ENCODE measurements at regions not wholly inside any gene's neighbourhood (a gene's known extent, or its start where the extent isn't known, plus 50 kb on each side); places are given as distances from the start of the nearest gene placed in this dataset.
A peak's percentile ranks its signal among the peaks of the same experiment; 100 is the strongest.

DNA sequence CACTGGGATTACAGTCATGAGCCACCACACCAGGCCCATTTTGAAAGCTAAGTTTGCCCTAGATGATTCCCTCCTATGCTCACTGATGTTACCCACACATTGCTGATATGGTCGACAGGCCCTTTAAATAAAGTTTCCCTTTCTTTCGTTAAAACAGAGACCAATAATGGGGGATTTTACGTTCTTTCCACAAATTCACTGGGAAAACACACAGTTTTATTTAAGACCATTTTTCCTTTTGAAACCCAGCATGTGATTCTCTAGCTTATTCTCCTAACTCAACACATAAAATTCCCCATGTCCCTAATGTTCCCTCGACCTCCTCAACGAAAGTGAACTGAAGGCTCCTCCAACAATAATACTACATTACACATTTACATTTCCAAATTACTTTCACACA is 223.2 kb downstream of the ANAPC1 start:
- Histone ChIP-seq H4K20me1 (ENCODE audit: insufficient read depth, low read length) (no peaks in the 10 kb centered on the region), H3K4me3 (ENCODE audit: low read length) (no peak overlapping the region), H3K79me2 (ENCODE audit: low read length) (no peaks in the 10 kb centered on the region), H3K36me3 (replicated peaks; ENCODE audit: low read depth, low read length) (no peaks in the 10 kb centered on the region), H3K4me1 (ENCODE audit: low read length) (peaks cover 81% of the 10 kb centered on the region), H3K9me3 (ENCODE audit: insufficient read depth, low read length) (no peaks in the 10 kb centered on the region), H3K27me3 (ENCODE audit: low read depth, low read length) (peaks cover 21% of the 10 kb centered on the region), H3K27ac (ENCODE audit: low read length) (no peak overlapping the region), H2AFZ (ENCODE audit: low read depth, low read length) (no peak overlapping the region), H3K4me2 (ENCODE audit: low read length) (no peak overlapping the region), H3K9ac (ENCODE audit: low read length) (no peak overlapping the region)
- TF ChIP-seq EZH2phosphoT487 (IDR thresholded peaks at IDR 0.05; ENCODE audit: low read depth), result no peak
- TF ChIP-seq, protein P1, sequence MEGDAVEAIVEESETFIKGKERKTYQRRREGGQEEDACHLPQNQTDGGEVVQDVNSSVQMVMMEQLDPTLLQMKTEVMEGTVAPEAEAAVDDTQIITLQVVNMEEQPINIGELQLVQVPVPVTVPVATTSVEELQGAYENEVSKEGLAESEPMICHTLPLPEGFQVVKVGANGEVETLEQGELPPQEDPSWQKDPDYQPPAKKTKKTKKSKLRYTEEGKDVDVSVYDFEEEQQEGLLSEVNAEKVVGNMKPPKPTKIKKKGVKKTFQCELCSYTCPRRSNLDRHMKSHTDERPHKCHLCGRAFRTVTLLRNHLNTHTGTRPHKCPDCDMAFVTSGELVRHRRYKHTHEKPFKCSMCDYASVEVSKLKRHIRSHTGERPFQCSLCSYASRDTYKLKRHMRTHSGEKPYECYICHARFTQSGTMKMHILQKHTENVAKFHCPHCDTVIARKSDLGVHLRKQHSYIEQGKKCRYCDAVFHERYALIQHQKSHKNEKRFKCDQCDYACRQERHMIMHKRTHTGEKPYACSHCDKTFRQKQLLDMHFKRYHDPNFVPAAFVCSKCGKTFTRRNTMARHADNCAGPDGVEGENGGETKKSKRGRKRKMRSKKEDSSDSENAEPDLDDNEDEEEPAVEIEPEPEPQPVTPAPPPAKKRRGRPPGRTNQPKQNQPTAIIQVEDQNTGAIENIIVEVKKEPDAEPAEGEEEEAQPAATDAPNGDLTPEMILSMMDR (IDR thresholded peaks at IDR 0.05; ENCODE audit: low read depth, low read length), result no peak

- Histone ChIP-seq H3K4me1 (ENCODE audit: low read length) (peaks cover 85% of the 10 kb centered on the region), H4K20me1 (ENCODE audit: insufficient read depth, low read length) (no peaks in the 10 kb centered on the region), H3K4me2 (ENCODE audit: low read length) (no peak overlapping the region), H3K9ac (ENCODE audit: low read length) (no peak overlapping the region), H3K27ac (ENCODE audit: low read length) (no peak overlapping the region), H3K79me2 (ENCODE audit: low read length) (no peaks in the 10 kb centered on the region), H3K36me3 (replicated peaks; ENCODE audit: low read depth, low read length) (no peaks in the 10 kb centered on the region), H3K4me3 (ENCODE audit: low read length) (no peak overlapping the region), H3K9me3 (ENCODE audit: insufficient read depth, low read length) (no peaks in the 10 kb centered on the region), H2AFZ (ENCODE audit: low read depth, low read length) (no peak overlapping the region), H3K27me3 (ENCODE audit: low read depth, low read length) (peaks cover 24% of the 10 kb centered on the region)
- TF ChIP-seq EZH2phosphoT487 (IDR thresholded peaks at IDR 0.05; ENCODE audit: low read depth), result no peak
- TF ChIP-seq, protein P1 (IDR thresholded peaks at IDR 0.05; ENCODE audit: low read depth, low read length), result no peak
Observed at GRCh38 chr2:111661286-111661940, 222.6 kb downstream of the ANAPC1 start.

DNA sequence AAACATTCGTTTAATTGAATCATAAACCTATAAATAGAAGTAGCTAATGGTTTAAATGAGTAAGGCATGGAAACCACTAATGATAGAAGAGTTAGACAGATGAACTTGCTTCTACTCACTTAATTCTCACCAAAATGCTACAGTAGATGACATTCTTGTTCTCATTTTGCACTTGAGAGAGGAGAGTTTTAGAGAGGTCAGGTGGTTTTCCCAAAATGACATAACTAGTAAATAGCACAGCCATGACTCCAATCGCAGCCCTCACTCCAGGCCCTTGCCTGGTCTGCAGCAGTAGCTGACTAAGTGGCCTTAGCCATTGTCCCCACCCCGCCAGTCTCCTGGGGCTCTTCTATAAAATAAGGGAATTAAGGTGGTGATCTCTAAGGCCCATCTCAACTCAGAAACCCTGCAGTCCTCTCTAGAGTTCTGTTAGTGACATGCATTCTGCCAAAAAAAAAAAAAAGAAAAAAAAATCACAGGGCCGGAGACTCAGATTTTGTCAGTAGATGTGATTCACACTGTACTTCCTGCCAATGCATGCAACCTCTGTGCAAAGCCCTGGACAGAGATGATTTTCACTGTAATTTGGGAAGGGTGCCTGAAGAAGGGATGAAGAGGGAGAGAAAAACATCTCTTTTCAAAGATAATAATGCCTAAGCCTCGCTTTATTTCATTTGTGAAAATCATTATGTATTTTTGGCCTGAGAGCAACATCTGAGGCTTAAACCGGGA is 221.8 kb downstream of the ANAPC1 start:
- TF ChIP-seq EZH2phosphoT487 (IDR thresholded peaks at IDR 0.05; ENCODE audit: low read depth), result no peak
- TF ChIP-seq, protein P1 (IDR thresholded peaks at IDR 0.05; ENCODE audit: low read depth, low read length), result no peak
- peak overlapping the region; percentile 70 for H3K4me3 ChIP-seq (ENCODE audit: low read length)
- H3K79me2 ChIP-seq (ENCODE audit: low read length), result no peaks in the 10 kb centered on the region
- H3K9ac ChIP-seq (ENCODE audit: low read length), result no peak overlapping the region
- no peak overlapping the region for H2AFZ ChIP-seq (ENCODE audit: low read depth, low read length)
- no peak overlapping the region; the same call in 1 of the 2 replicates for H3K27ac ChIP-seq (ENCODE audit: low read length)
- H4K20me1 ChIP-seq (ENCODE audit: insufficient read depth, low read length), result no peaks in the 10 kb centered on the region
- peak overlapping the region; percentile 98 for H3K4me2 ChIP-seq (ENCODE audit: low read length)
- H3K9me3 ChIP-seq (ENCODE audit: insufficient read depth, low read length), result no peaks in the 10 kb centered on the region
- H3K27me3 ChIP-seq (ENCODE audit: low read depth, low read length), result peaks cover 26% of the 10 kb centered on the region
- peaks cover 77% of the 10 kb centered on the region for H3K4me1 ChIP-seq (ENCODE audit: low read length)
- no peaks in the 10 kb centered on the region for H3K36me3 ChIP-seq (replicated peaks; ENCODE audit: low read depth, low read length)

DNA sequence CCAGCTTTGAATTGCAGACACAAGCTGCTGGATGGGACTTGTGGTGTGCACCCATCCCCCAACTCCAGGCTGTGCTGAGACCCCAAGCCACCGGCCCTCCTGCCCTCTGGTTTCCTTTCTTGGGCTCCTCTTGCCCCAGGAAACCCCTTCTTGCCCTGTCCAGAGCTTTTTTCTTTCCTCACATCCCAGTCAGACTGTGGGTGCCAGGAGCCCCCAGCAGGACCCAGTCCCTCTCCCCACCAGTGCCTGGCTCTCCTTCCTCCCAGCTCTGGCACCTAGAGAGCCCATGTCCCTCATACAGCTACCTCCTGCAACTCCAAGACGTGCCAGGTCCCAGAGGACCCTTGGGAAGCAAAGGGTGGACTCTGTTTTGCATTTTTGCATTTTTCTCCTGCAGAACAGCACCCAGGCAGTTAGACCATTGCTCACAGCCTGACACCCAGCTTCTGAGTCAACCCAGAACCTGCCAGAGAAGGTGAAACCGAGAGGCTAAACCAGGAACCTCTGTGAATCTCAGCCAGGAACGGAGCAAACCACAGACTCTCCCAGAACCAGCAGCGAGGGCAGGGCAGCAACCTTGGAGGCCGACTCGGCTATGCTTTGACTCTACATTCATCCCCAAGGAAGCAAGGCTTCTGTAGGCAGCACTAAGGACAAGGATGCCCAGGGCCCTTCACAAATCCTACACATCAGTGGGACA is 221.1 kb downstream of the ANAPC1 start:
- peaks cover 76% of the 10 kb centered on the region for H3K4me1 ChIP-seq (ENCODE audit: low read length)
- TF ChIP-seq, protein P1 (IDR thresholded peaks at IDR 0.05; ENCODE audit: low read depth, low read length), result no peak
- no peak for TF ChIP-seq EZH2phosphoT487 (IDR thresholded peaks at IDR 0.05; ENCODE audit: low read depth)
- H3K4me3 ChIP-seq (ENCODE audit: low read length), result peak overlapping the region; percentile 70
- H3K27ac ChIP-seq (ENCODE audit: low read length), result peak overlapping the region; percentile 47
- peaks cover 26% of the 10 kb centered on the region for H3K27me3 ChIP-seq (ENCODE audit: low read depth, low read length)
- no peaks in the 10 kb centered on the region for H4K20me1 ChIP-seq (ENCODE audit: insufficient read depth, low read length)
- H3K36me3 ChIP-seq (replicated peaks; ENCODE audit: low read depth, low read length), result no peaks in the 10 kb centered on the region
- H3K9ac ChIP-seq (ENCODE audit: low read length), result peak overlapping the region; percentile 37; the same call in 1 of the 2 replicates
- peak overlapping the region; percentile 98 for H3K4me2 ChIP-seq (ENCODE audit: low read length)
- H3K79me2 ChIP-seq (ENCODE audit: low read length), result no peaks in the 10 kb centered on the region
- no peak overlapping the region for H2AFZ ChIP-seq (ENCODE audit: low read depth, low read length)
- peaks cover 2% of the 10 kb centered on the region; the same call in 1 of the 2 replicates for H3K9me3 ChIP-seq (ENCODE audit: insufficient read depth, low read length)

All from OCI-LY3 (cell line).